ENCODE measurements at regions not wholly inside any gene's neighbourhood (a gene's known extent, or its start where the extent isn't known, plus 50 kb on each side); places are given as distances from the start of the nearest gene placed in this dataset.

DNA sequence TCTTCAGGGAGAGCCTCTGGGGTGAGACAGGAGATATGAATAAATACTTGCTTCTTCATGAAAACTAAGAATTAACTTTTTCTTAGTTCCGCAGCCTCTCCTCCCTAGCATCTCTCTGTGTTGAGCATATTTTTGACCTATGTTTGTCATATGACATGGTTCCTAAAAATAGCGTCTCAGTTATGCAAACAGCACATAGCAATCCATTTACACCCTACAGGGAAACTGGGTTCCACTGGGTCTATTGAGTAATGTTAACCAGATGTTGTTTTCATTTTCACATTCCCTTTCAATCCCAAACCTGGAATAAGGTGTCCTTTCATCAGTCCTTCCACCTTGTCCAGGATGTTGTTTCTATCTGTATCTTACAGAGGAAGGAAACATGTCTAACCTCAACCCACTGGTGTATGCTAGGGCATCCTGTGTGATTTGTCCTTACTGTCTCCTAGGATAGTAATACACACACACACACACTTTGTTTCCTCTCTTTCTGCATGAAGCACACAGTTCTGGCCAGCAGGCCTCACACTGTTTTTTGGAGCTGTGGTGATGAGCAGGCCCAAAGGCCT lies 1543.5 kb downstream of the AACS start:
- DNase-seq = no peak
- no peak overlapping the region for H3K4me3 ChIP-seq
- peaks cover 7% of the 10 kb centered on the region for H3K9me3 ChIP-seq
- ATAC-seq = peak; percentile 45
- TF ChIP-seq CTCF (IDR thresholded peaks at IDR 0.05) = no peak
- H3K27me3 ChIP-seq = no peaks in the 10 kb centered on the region
- intact Hi-C loops (cut with DNase I) = no loop called here
- H3K27ac ChIP-seq = no peak overlapping the region
- no peaks in the 10 kb centered on the region for H3K4me1 ChIP-seq
- no peaks in the 10 kb centered on the region for H3K36me3 ChIP-seq

DNA sequence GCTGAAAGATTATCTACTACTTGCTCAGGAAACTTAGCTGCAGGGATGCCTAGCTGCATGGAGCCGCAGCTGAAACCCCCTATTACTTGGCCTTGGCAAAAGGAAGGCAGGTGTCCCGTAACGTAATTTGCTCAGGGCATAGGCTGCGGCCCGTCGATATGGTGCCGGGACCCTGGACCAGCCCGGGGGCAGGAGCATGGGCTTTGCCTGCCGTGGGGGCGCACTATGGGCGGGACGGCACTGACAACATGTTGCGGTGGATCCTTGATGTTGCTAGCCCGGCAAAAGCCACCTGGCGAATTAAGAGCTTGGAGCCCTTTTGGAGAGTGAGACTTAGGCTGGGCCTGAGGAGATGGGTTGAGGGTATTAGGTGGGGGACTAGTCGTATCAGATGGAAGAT lies 1551.2 kb downstream of the AACS start:
- Histone ChIP-seq H3K27ac (no peak overlapping the region), H3K36me3 (no peaks in the 10 kb centered on the region), H3K27me3 (no peaks in the 10 kb centered on the region), H3K4me3 (no peak overlapping the region), H3K9me3 (peaks cover 7% of the 10 kb centered on the region), H3K4me1 (no peaks in the 10 kb centered on the region)
- no peak for ATAC-seq
- DNase-seq = no peak
- intact Hi-C loops (cut with DNase I) = no loop called here
- no peak for TF ChIP-seq CTCF (IDR thresholded peaks at IDR 0.05)

- H3K36me3 ChIP-seq = no peaks in the 10 kb centered on the region
- no peaks in the 10 kb centered on the region for H3K27me3 ChIP-seq
- no peak overlapping the region for H3K27ac ChIP-seq
- H3K4me3 ChIP-seq = no peak overlapping the region
- peaks cover 7% of the 10 kb centered on the region for H3K9me3 ChIP-seq
- no peaks in the 10 kb centered on the region for H3K4me1 ChIP-seq
- intact Hi-C loops (cut with DNase I) = no loop called here
- DNase-seq (no peak), ATAC-seq (no peak)
- TF ChIP-seq CTCF (IDR thresholded peaks at IDR 0.05) = peak; percentile 31
These were observed 1552.1 kb downstream of the AACS start for GRCh38 chr12:126617312-126617711.

DNA sequence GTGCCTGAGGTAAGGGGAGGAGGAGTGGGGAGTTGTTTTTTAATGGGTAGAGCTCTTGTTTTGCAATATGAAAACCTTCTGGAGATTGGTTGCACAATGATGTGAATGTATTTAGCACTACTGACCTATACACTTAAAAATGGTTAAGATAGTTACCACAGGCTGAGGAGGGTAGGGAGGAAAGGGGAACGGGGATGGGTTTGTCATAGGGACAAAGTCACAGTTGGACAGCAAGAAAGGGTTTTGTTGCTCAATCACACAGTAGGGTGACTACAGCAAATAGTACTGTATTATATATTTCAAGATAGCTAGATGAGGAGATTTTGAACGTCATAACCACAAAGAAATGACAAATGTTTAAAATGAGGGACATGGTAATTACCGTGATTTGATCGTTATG lies 1562.4 kb downstream of the AACS start:
- Histone ChIP-seq H3K4me3 (no peak overlapping the region), H3K36me3 (no peaks in the 10 kb centered on the region), H3K27ac (no peak overlapping the region), H3K9me3 (no peaks in the 10 kb centered on the region), H3K27me3 (no peaks in the 10 kb centered on the region), H3K4me1 (no peaks in the 10 kb centered on the region)
- DNase-seq (no peak), ATAC-seq (no peak)
- intact Hi-C loops (cut with DNase I) = no loop called here
- no peak for TF ChIP-seq CTCF (IDR thresholded peaks at IDR 0.05)

DNA sequence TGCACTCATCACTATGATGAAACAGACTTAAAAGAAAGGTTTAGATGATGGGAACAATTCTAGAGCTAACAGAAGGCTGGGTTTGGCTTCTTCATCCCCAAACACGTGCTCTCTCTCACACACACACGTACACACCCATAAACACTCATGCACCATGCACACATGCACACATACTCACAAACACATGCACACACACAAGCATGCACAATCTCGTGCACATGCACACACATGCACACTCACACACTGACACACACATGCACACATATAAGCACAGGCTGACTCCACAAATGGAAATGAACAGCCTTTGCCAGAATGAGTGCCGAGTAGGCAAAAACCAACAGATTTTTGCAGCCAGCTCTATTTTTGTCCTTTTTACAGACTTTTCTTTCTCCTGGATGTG lies 1571.6 kb downstream of the AACS start:
- Histone ChIP-seq H3K4me1 (no peaks in the 10 kb centered on the region), H3K27ac (no peak overlapping the region), H3K4me3 (no peak overlapping the region), H3K9me3 (no peaks in the 10 kb centered on the region), H3K27me3 (no peaks in the 10 kb centered on the region), H3K36me3 (no peaks in the 10 kb centered on the region)
- intact Hi-C loops (cut with DNase I) = no loop called here
- no peak for ATAC-seq
- DNase-seq = no peak
- no peak for TF ChIP-seq CTCF (IDR thresholded peaks at IDR 0.05)

Measured in upper lobe of right lung (tissue), 1 donor.